GM12801 (cell line): ENCODE measurements at regions not wholly inside any gene's neighbourhood (a gene's known extent, or its start where the extent isn't known, plus 50 kb on each side); places are given as distances from the start of the nearest gene placed in this dataset.

Source experiments
- TF ChIP-seq, protein P1 (sequence below): IDR thresholded peaks from one replicate; pipeline ENCODE4 v1.5.1; 2011; ENCODE audit warnings: control low read depth; ENCODE audit not compliant: insufficient read length; ENCODE audit errors: extremely low read depth

GRCh38 chr6:98179606-98180005 lies 654.8 kb upstream of the POU3F2 start:
- TF ChIP-seq, protein P1, sequence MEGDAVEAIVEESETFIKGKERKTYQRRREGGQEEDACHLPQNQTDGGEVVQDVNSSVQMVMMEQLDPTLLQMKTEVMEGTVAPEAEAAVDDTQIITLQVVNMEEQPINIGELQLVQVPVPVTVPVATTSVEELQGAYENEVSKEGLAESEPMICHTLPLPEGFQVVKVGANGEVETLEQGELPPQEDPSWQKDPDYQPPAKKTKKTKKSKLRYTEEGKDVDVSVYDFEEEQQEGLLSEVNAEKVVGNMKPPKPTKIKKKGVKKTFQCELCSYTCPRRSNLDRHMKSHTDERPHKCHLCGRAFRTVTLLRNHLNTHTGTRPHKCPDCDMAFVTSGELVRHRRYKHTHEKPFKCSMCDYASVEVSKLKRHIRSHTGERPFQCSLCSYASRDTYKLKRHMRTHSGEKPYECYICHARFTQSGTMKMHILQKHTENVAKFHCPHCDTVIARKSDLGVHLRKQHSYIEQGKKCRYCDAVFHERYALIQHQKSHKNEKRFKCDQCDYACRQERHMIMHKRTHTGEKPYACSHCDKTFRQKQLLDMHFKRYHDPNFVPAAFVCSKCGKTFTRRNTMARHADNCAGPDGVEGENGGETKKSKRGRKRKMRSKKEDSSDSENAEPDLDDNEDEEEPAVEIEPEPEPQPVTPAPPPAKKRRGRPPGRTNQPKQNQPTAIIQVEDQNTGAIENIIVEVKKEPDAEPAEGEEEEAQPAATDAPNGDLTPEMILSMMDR = no peak

DNA sequence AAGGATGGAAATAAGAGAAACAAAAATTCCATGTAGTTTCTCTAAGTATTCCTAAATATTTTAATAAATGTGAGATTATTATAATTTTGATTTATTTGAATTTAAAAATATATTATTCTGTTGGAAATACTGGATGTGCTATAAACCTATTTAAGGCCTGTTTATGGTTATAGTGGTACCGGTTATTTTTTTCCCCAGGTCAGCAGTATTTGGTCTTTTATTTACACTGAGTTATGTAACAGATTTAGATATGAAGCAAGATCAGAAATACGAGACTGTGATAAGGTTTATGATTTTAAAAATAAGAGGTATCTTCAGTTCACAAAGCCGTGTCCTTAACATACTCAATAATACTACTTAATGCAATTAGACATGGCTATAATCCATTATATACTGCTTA lies 634.3 kb upstream of the POU3F2 start:
- TF ChIP-seq, protein P1 = no peak

GRCh38 chr6:98203170-98203806 lies 631.1 kb upstream of the POU3F2 start:
- TF ChIP-seq, protein P1 = no peak

DNA sequence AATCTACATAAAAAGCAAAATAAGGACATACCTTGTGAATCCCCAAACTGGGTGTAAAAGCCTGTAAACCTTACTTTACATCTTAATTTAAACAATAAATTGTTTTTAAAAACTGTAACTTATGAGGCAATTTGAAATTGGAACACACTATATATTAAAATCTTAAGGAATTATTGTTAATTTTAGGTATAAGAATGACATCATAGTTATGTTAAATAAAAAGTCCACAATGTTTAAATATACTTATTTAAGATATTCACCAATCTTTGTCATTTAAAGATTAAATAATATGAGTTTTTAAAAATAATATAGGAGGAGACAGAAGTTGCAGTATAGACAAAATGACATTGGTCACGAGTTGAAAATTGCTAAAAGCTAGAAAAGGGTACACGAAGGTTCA lies 621.9 kb upstream of the POU3F2 start:
- TF ChIP-seq, protein P1 = no peak

GRCh38 chr6:98215531-98215930 lies 618.8 kb upstream of the POU3F2 start:
- TF ChIP-seq, protein P1 = no peak

DNA sequence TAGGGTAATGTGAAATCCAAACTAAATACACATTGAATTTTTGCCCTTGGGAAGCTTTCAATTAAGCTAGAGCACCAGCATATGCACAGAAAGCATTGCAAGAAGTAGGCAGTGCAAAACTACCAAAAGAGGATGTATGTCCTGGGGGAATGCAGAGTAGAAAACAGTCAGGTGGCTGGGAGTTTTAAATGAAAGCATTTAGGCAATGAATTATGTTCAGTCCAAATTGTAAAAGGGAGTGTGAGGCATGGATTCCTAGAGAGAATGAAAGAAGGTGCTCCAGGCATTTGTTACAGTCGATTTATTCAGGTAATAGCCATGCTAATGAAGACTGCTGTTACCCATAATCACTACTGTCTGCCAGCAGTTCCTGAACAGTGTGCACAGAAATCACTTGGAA lies 604.1 kb upstream of the POU3F2 start:
- TF ChIP-seq, protein P1 = no peak

DNA sequence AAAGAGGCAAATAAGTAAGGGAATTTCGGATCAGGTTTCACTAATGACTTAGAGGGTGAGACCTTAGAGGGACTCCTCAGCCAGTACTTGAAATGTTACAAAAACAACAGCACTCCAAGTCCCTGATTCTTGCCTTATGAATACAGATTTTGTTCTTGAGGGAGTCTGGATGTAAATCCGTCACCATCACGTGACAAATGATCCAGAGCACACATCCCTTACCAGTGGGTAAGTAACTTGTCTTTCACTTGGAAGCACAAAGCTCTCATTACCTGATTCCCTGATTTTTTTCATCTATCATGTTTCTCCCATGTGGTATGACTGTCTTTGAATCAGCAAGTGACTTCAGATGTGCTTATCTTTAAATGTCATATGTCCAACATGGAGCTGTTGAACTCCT lies 595.3 kb upstream of the POU3F2 start:
- TF ChIP-seq, protein P1 = no peak
